Panc1 (cell line): ENCODE measurements at regions not wholly inside any gene's neighbourhood (a gene's known extent, or its start where the extent isn't known, plus 50 kb on each side); places are given as distances from the start of the nearest gene placed in this dataset.

Experiments used
- ATAC-seq: fragments of 200-7000 bp; cut with Tn5 transposase; 2 replicates; pipeline ENCODE4 v1.9.1; 2020; ENCODE audit warnings: mild to moderate bottlenecking, moderate library complexity
- BruUV-seq: library from RNA; stranded (reverse); fragments of 400-500 nt; replicated peaks from 2 replicates; lab custom pipeline; 2021; lab: Mats Ljungman, UMichigan
- CTCF ChIA-PET: fragments of 300-600 bp; sonication (Branson Sonifier 250); formaldehyde crosslinking; loops from one replicate; lab custom pipeline; 2022; ENCODE audit warnings: antibody characterized with exemption; lab: Charles Lee
- POLR2A ChIA-PET: fragments of 300-600 bp; sonication (Branson Sonifier 250); formaldehyde crosslinking; loops from one replicate; lab custom pipeline; 2022; ENCODE audit warnings: antibody characterized with exemption; lab: Charles Lee
- DNase-seq: peaks from one replicate; pipeline ENCODE4 v3.0.0-alpha.2; 2010; ENCODE audit warnings: low read depth, low spot score
- H3K27ac ChIP-seq: 2 replicates; pipeline ENCODE4 v1.5.1; 2011; ENCODE audit warnings: mild to moderate bottlenecking, low read length, inconsistent platforms
- H3K27me3 ChIP-seq: fragments of 200-500 bp; sonication (Bioruptor generic); 2 replicates; pipeline ENCODE4 v1.6.0; 2014; ENCODE audit warnings: low read length, inconsistent platforms; ENCODE audit not compliant: control insufficient read depth, insufficient read depth
- H3K36me3 ChIP-seq: fragments of 200-500 bp; sonication (Bioruptor generic); 2 replicates; pipeline ENCODE4 v1.5.1; 2014; ENCODE audit warnings: inconsistent platforms, mild to moderate bottlenecking, low read length, moderate library complexity; ENCODE audit not compliant: control insufficient read depth, insufficient read depth
- H3K4me1 ChIP-seq: 2 replicates; pipeline ENCODE4 v1.5.1; 2011; ENCODE audit warnings: inconsistent platforms, mild to moderate bottlenecking, low read length, moderate library complexity; ENCODE audit not compliant: control insufficient read depth, insufficient read depth
- H3K4me3 ChIP-seq, 2 experiments: 2 replicates each; pipeline ENCODE4 v1.5.1; 2011 to 2012; ENCODE audit warnings: low read depth in 2 of 2, low read length in 2 of 2, mild to moderate bottlenecking in 2 of 2, inconsistent platforms in 1 of 2, moderate library complexity in 1 of 2
- H3K9me3 ChIP-seq: fragments of 200-500 bp; sonication (Bioruptor generic); 2 replicates; pipeline ENCODE4 v1.5.1; 2014; ENCODE audit warnings: low read depth, mild to moderate bottlenecking, inconsistent platforms, low read length, moderate library complexity; ENCODE audit not compliant: control insufficient read depth, insufficient read depth
- POLR2AphosphoS5 ChIP-seq: IDR thresholded peaks from 2 replicates; pipeline ENCODE4 v1.6.1; 2012; ENCODE audit warnings: mild to moderate bottlenecking, low read depth, low read length, moderate library complexity
- SIN3A ChIP-seq: IDR thresholded peaks from 2 replicates; pipeline ENCODE4 v1.6.1; 2012; ENCODE audit warnings: low read depth, mild to moderate bottlenecking, low read length, moderate library complexity, borderline replicate concordance; ENCODE audit not compliant: insufficient read depth
- TCF7L2 ChIP-seq: IDR thresholded peaks from 2 replicates; pipeline ENCODE4 v1.6.1; 2011; ENCODE audit warnings: mild to moderate bottlenecking, low read depth, low read length, inconsistent platforms
- in situ Hi-C: cut with HindIII; loops from 2 replicates; pipeline ENCODE4 v1.10.0; 2016; ENCODE audit warnings: low sequenced_read_pairs, low pct_unique_long_range_greater_than_20kb
- intact Hi-C: fragments of 100-400 bp; cut with micrococcal nuclease; formaldehyde crosslinking; loops from one replicate; pipeline ENCODE4 v1.10.0; 2022; ENCODE audit not compliant: unreplicated experiment
- TF ChIP-seq, protein P1 (sequence below), 2 experiments: IDR thresholded peaks; 2 replicates each; pipeline ENCODE4 v1.6.1; 2011 to 2012; ENCODE audit warnings: low read depth in 2 of 2, control low read depth in 1 of 2, low read length in 1 of 2, mild to moderate bottlenecking in 1 of 2, moderate library complexity in 1 of 2; ENCODE audit not compliant: insufficient read depth in 1 of 2
- TF ChIP-seq, protein P2 (sequence below): fragments of 450-650 bp; IDR thresholded peaks from 2 replicates; pipeline ENCODE4 v1.5.1; 2017; ENCODE audit warnings: mild to moderate bottlenecking

DNA sequence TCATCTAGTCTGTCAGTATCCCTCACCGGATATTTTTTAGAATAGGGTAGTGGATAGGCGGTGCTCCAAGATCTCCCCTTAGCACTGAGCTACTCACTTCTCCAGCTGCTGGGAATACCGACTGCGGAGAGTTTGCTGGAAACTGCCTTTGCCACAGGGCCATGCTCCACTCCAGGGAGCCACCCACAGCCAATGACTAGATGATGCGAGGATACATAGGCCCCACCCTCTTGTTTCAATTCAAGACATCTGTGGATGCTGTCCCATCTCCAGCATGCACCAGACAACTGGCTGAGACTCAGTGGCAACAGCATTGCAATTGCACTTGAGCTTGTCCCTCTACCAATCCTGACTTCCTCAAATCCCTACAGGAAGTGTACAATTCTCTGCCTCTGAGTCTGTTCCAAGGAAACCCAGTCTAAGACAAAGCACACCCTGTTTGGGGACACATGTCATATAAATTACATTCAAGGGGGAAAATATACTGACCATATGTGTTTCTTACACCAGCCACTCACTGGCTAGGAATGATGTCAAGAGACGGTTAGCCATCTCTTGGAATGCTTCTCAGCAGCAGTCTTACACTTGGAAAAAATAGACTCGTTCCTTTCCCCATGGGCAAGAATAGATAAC, 312.6 kb upstream of the KIF2A start:
- Histone ChIP-seq H3K4me1 (no peaks in the 10 kb centered on the region), H3K4me3 (no peak overlapping the region), H3K27me3 (peaks cover 3% of the 10 kb centered on the region; the same call in 1 of the 2 replicates), H3K27ac (no peak overlapping the region), H3K36me3 (no peaks in the 10 kb centered on the region), H3K9me3 (no peaks in the 10 kb centered on the region)
- ChIA-PET POLR2A (no interaction called here), CTCF (no interaction called here)
- DNase-seq = no peak
- intact Hi-C loops = no loop called here
- in situ Hi-C loops = no loop called here
- BruUV-seq = no TSS peak
- no peak for ATAC-seq
- TF ChIP-seq, protein P1, sequence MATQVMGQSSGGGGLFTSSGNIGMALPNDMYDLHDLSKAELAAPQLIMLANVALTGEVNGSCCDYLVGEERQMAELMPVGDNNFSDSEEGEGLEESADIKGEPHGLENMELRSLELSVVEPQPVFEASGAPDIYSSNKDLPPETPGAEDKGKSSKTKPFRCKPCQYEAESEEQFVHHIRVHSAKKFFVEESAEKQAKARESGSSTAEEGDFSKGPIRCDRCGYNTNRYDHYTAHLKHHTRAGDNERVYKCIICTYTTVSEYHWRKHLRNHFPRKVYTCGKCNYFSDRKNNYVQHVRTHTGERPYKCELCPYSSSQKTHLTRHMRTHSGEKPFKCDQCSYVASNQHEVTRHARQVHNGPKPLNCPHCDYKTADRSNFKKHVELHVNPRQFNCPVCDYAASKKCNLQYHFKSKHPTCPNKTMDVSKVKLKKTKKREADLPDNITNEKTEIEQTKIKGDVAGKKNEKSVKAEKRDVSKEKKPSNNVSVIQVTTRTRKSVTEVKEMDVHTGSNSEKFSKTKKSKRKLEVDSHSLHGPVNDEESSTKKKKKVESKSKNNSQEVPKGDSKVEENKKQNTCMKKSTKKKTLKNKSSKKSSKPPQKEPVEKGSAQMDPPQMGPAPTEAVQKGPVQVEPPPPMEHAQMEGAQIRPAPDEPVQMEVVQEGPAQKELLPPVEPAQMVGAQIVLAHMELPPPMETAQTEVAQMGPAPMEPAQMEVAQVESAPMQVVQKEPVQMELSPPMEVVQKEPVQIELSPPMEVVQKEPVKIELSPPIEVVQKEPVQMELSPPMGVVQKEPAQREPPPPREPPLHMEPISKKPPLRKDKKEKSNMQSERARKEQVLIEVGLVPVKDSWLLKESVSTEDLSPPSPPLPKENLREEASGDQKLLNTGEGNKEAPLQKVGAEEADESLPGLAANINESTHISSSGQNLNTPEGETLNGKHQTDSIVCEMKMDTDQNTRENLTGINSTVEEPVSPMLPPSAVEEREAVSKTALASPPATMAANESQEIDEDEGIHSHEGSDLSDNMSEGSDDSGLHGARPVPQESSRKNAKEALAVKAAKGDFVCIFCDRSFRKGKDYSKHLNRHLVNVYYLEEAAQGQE (IDR thresholded peaks at IDR 0.05; ENCODE audit: insufficient read depth in 1 of 2, low read depth in 2 of 2, low read length in 1 of 2) = no peak
- TF ChIP-seq SIN3A = no peak
- TF ChIP-seq POLR2AphosphoS5 = no peak
- no peak for TF ChIP-seq TCF7L2
- TF ChIP-seq, protein P2, sequence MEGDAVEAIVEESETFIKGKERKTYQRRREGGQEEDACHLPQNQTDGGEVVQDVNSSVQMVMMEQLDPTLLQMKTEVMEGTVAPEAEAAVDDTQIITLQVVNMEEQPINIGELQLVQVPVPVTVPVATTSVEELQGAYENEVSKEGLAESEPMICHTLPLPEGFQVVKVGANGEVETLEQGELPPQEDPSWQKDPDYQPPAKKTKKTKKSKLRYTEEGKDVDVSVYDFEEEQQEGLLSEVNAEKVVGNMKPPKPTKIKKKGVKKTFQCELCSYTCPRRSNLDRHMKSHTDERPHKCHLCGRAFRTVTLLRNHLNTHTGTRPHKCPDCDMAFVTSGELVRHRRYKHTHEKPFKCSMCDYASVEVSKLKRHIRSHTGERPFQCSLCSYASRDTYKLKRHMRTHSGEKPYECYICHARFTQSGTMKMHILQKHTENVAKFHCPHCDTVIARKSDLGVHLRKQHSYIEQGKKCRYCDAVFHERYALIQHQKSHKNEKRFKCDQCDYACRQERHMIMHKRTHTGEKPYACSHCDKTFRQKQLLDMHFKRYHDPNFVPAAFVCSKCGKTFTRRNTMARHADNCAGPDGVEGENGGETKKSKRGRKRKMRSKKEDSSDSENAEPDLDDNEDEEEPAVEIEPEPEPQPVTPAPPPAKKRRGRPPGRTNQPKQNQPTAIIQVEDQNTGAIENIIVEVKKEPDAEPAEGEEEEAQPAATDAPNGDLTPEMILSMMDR = no peak

DNA sequence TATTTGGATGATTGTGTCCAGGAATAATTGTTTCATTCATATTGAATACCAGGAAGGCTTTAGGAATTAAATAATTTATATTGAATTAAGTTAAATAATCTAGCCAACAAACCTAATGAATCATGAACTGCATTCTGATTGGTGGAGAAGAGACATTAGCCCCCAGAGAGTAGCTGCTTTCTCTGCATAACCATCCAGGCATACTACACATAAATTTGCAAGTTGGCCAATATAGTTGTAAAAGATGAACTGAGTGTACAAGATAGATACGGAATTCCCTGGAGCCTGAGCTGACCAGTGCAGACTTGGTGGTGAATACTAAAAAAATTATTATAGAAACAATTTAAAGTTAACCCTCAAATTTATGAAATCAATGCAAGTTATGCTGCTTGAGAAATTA, 311.8 kb upstream of the KIF2A start:
- POLR2A ChIA-PET = no interaction called here

More for the DNA sequence above, 311.8 kb upstream of the KIF2A start:
- H3K4me3 ChIP-seq = no peak overlapping the region
- no peak overlapping the region for H3K27ac ChIP-seq
- no TSS peak for BruUV-seq
- no peaks in the 10 kb centered on the region for H3K4me1 ChIP-seq
- H3K36me3 ChIP-seq = no peaks in the 10 kb centered on the region
- CTCF ChIA-PET = no interaction called here
- DNase-seq (no peak), ATAC-seq (no peak)
- no peak for TF ChIP-seq SIN3A
- TF ChIP-seq, protein P1 (IDR thresholded peaks at IDR 0.05; ENCODE audit: insufficient read depth in 1 of 2, low read depth in 2 of 2, low read length in 1 of 2) = no peak
- TF ChIP-seq TCF7L2 = no peak
- TF ChIP-seq, protein P2 = no peak
- no peak for TF ChIP-seq POLR2AphosphoS5
- intact Hi-C loops = no loop called here
- H3K9me3 ChIP-seq = no peaks in the 10 kb centered on the region
- in situ Hi-C loops = no loop called here
- H3K27me3 ChIP-seq = peaks cover 3% of the 10 kb centered on the region; the same call in 1 of the 2 replicates
